NB4 (cell line): ENCODE measurements at regions not wholly inside any gene's neighbourhood (a gene's known extent, or its start where the extent isn't known, plus 50 kb on each side); places are given as distances from the start of the nearest gene placed in this dataset.
A peak's percentile ranks its signal among the peaks of the same experiment; 100 is the strongest.

Experiments
- DNase-seq: peaks from one replicate; pipeline ENCODE4 v3.0.0; 2010; ENCODE audit warnings: low read depth
- H3K4me3 ChIP-seq: one replicate; pipeline ENCODE4 v1.5.1; 2011; ENCODE audit warnings: mild to moderate bottlenecking, low read depth, low read length, moderate library complexity
- MYC ChIP-seq: IDR thresholded peaks from 2 replicates; pipeline ENCODE4 v1.6.1; 2011; ENCODE audit warnings: low read depth, low read length
- POLR2A ChIP-seq: IDR thresholded peaks from 2 replicates; pipeline ENCODE4 v1.6.1; 2011; ENCODE audit warnings: mild to moderate bottlenecking; ENCODE audit not compliant: insufficient read length; ENCODE audit errors: extremely low read depth
- TF ChIP-seq, protein P1 (sequence below): IDR thresholded peaks from 2 replicates; pipeline ENCODE4 v1.6.1; 2011; ENCODE audit warnings: low read depth, low read length
- TF ChIP-seq, protein P2 (sequence below): IDR thresholded peaks from one replicate; pipeline ENCODE4 v1.5.1; 2012; ENCODE audit warnings: low read depth, low read length

DNA sequence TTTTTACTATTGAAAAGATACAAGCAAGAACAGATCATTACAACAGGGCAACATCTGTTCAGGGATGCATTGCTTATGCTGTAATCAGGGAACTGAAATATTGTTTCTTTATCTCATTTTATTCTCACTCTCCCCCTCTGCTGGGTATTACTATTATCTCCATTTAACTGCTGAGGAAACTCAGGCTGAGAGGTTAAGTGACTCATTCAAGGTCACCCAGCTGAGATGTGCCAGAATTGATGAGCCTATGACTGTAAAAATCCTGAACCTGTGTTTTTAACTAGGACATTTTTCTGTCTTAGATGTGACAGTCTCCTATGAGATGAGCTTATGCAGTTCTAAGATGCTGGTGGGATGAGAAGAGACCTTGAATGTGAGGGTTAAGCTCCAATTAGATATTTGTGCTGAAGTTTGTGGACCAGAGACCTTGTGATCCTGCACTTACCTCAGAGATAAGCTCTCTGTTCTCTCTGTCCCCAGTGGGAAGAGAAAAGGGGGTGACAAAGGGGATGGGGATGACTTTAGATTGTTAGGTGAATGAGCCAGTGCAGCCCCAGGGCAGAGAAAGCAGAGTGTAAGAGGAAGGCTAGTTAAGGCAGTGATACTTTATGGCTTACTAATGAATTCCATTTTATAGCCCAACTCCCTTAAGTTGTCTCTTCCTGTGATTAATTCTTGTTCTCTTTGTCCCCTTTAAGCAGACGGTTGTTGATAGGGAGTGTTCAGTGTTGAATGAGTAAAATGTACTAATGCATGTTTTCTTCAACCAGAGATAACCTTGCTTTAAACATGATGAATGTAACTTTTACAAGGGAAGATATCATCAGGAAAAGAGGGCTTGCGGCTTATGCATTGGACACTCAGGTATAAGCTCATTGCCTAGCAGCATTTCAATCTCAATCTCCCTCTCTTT is 111.4 kb downstream of the HLX start:
- no peak overlapping the region for H3K4me3 ChIP-seq
- TF ChIP-seq, protein P1, sequence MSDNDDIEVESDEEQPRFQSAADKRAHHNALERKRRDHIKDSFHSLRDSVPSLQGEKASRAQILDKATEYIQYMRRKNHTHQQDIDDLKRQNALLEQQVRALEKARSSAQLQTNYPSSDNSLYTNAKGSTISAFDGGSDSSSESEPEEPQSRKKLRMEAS = no peak
- TF ChIP-seq, protein P2, sequence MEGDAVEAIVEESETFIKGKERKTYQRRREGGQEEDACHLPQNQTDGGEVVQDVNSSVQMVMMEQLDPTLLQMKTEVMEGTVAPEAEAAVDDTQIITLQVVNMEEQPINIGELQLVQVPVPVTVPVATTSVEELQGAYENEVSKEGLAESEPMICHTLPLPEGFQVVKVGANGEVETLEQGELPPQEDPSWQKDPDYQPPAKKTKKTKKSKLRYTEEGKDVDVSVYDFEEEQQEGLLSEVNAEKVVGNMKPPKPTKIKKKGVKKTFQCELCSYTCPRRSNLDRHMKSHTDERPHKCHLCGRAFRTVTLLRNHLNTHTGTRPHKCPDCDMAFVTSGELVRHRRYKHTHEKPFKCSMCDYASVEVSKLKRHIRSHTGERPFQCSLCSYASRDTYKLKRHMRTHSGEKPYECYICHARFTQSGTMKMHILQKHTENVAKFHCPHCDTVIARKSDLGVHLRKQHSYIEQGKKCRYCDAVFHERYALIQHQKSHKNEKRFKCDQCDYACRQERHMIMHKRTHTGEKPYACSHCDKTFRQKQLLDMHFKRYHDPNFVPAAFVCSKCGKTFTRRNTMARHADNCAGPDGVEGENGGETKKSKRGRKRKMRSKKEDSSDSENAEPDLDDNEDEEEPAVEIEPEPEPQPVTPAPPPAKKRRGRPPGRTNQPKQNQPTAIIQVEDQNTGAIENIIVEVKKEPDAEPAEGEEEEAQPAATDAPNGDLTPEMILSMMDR = no peak
- TF ChIP-seq MYC = no peak
- no peak for TF ChIP-seq POLR2A
- peak; percentile 18 for DNase-seq

DNA sequence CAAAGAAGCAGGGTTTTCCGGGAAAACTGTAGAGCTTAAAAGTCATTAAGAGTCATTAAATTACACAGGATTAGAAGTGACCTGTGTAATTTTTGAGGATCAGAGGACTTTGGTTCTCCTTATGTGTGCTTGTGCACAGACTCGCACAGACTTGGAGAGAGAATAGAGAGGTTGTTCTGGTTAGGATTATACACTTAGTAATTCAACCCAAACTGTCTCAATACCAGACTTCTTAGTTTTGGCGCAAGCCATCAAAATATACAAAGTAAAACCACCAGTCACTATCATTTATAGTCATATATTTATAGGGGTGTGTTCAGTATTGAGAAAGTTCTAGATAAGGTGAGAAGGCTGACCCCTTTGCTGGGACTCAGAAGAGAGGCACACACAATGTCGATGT is 112.3 kb downstream of the HLX start:
- no peak overlapping the region for H3K4me3 ChIP-seq
- no peak for DNase-seq
- TF ChIP-seq, protein P2 = no peak
- TF ChIP-seq, protein P1 = no peak
- no peak for TF ChIP-seq POLR2A
- TF ChIP-seq MYC = no peak

DNA sequence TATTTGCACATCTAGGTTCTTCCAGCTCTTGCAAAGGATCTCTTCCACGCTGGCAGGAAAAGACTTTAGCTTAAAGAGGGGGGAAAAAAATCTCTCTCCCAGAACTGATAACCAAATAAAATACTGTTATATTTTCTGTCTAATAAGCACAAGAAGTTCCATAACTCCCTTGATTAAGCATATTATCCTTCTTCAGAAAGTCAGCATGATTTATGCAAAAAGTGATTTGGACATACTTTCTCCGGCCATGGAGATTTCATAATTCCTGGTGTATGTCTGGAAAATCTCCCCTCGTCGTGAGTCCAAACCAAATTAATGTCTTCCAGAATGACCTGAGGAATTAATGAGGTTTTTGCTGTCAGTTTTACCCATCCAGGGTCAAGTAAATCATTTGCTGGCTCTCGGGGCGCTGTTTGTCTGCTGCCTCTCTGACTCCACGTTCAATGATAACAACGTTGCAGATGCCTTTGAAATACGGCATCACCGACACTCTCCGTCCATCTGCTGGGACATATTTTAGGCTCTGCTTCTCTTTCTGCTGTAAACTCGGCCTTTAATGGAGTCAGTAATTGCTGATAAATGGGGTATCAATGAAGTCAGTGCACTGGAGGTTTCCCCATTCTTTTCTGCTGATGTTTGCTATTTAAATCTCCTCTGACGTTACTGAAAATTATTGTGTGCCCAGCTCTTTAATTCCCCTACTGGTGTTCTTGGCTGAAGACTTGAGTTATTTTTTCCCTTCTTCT is 112.9 kb downstream of the HLX start:
- TF ChIP-seq MYC = no peak
- TF ChIP-seq, protein P1 = no peak
- no peak for TF ChIP-seq POLR2A
- TF ChIP-seq, protein P2 = no peak
- no peak for DNase-seq
- H3K4me3 ChIP-seq = no peak overlapping the region

DNA sequence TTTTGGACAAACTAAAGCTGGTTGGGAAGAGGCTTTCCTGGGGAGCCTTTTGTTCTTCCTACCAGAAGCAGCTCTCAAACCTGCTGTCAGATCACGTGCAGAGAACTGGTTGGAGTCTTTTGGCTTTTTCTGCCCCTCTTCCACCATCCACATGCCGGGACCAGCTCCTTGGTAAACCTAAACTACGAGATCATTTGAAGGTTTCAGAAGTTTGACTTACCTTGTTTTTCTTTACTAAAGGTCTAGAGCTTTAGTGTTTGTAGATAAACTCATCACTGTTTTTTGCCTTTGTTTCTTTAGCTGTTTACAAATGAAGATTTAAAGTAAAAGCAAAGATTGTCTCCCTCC is 113.4 kb downstream of the HLX start:
- no peak for DNase-seq
- TF ChIP-seq POLR2A (no peak), MYC (no peak)
- TF ChIP-seq, protein P2 = no peak
- TF ChIP-seq, protein P1 = no peak
- no peak overlapping the region for H3K4me3 ChIP-seq

DNA sequence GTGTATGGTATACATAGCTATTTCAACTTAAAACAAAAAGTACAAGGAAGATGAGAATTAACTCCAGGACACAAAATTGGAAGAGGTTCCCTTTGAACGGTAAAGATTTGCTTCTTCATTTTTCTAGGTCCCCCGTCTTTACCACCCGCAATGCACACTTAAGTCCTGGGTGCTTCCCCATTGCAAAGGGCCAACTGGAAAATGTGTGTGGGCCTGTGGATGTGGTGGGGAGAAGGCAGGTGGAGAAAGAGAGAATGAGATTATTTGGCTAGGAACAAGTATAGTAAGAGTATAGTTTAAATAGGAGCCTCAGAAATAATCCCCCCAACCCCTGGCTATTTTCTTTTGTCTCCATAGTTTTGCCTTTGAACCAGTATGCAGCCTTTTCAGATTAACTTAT is 115.4 kb downstream of the HLX start:
- H3K4me3 ChIP-seq = no peak overlapping the region
- DNase-seq = no peak
- TF ChIP-seq, protein P1 = no peak
- TF ChIP-seq, protein P2 = no peak
- TF ChIP-seq MYC (no peak), POLR2A (no peak)
